Esophagus squamous epithelium (tissue), 4 donors: ENCODE measurements at regions not wholly inside any gene's neighbourhood (a gene's known extent, or its start where the extent isn't known, plus 50 kb on each side); places are given as distances from the start of the nearest gene placed in this dataset.

Experiments used
- CTCF ChIP-seq, 6 experiments: fragments of 450-650 bp in 4 of 6; fragments of 200-600 bp in 2 of 6; sonication (generic) in 2 of 6; IDR thresholded peaks; one replicate each; pipeline ENCODE4 v1.5.1; 2016 to 2019; ENCODE audit warnings: antibody characterized with exemption in 6 of 6, mild to moderate bottlenecking in 4 of 6, moderate library complexity in 4 of 6
- POLR2A ChIP-seq, 4 donors: fragments of 450-650 bp; IDR thresholded peaks; one replicate each; pipeline ENCODE4 v1.6.1; 2017; ENCODE audit warnings: antibody characterized with exemption in 4 of 4, mild to moderate bottlenecking in 4 of 4, moderate library complexity in 3 of 4

- TF ChIP-seq CTCF (IDR thresholded peaks at IDR 0.05) (no peak), POLR2A (IDR thresholded peaks at IDR 0.05) (no peak)
These were observed 162.8 kb upstream of the KCND2 start for GRCh38 chr7:120110169-120110568.
